ENCODE measurements at regions not wholly inside any gene's neighbourhood (a gene's known extent, or its start where the extent isn't known, plus 50 kb on each side); places are given as distances from the start of the nearest gene placed in this dataset.

DNA sequence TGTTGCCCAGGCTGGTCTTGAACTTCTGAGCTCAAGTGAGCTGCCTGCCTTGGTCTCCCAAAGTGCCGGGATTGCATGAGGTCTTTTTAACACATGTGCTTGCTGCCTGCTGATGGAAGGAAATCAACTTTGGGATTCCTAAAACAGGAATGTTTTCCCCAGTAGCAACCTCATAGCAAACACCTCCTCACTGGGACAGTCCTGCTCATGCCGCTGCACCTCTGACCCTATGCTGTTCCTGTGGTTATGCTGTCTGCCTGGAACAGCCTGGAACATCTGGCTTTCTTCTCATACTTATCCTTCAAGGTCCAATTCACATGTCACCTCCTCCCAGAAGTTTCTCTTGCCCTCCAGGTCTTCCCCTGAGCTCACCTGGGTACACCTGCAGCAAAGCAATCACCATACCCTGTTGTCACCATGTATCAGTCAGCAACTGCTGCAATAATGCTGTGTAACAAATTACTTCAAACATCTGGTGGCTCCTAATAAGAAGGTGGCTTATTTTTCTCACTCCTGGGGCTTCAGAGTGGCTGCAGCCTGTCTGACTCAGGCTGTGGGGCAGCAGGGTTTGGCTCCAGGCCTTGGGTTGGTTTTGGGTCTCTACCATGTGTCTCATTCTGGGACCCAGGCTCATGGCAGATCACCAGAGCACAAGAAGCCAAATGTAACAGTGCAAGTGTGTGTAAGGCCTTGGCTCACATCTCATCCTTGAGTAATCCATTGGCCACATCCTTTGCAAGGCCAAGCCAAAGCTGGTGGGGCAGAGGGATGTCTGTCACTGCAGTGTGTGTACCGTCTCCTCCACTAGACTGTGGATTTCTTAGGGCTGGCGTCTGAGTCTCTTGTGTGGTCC, 59.4 kb upstream of the SORCS2 start:
- Mint-ChIP-seq H3K4me1 (no peaks in the 10 kb centered on the region), H3K27me3 (peaks cover 0 to 3% (median under 1%) of the 10 kb centered on the region in 3 donors), H3K4me3 (no peak overlapping the region), H3K36me3 (no peaks in the 10 kb centered on the region), H3K27ac (peak overlapping the region in 3 of 6 donors; percentile 27 to 44 (median 39)), H3K9me3 (peaks cover 3 to 12% (median 5%) of the 10 kb centered on the region in 7 donors)
- DNase-seq = no peak
- no peak for ATAC-seq (ENCODE audit: low read depth in 2 of 2)

DNA sequence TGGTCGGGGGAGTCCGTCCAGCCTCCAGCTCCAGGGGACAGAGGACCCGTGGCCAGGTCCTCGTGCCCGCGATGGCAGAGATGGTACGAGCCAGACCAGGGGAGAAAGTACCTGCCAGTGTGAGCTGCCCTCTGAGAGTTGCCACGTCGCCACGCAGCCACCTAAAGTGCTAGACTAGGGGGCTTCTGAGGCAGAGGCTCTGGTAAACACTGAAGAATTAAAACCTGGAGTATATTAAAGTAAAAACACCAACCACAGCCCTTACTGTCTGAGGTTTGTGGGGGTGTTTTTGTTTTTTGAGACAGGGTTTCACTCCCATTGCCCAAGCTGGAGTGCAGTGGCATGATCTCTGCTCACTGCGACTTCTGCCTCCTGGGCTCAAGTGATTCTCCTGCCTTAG, 60.1 kb upstream of the SORCS2 start:
- H3K9me3 Mint-ChIP-seq = peaks cover 3 to 12% (median 5%) of the 10 kb centered on the region in 7 donors
- no peaks in the 10 kb centered on the region for H3K4me1 Mint-ChIP-seq
- DNase-seq = no peak
- no peaks in the 10 kb centered on the region for H3K36me3 Mint-ChIP-seq
- peaks cover 0 to 7% (median 3%) of the 10 kb centered on the region in 3 donors for H3K27me3 Mint-ChIP-seq
- no peak overlapping the region for H3K4me3 Mint-ChIP-seq
- ATAC-seq (ENCODE audit: low read depth in 2 of 2) = no peak
- no peak overlapping the region for H3K27ac Mint-ChIP-seq

DNA sequence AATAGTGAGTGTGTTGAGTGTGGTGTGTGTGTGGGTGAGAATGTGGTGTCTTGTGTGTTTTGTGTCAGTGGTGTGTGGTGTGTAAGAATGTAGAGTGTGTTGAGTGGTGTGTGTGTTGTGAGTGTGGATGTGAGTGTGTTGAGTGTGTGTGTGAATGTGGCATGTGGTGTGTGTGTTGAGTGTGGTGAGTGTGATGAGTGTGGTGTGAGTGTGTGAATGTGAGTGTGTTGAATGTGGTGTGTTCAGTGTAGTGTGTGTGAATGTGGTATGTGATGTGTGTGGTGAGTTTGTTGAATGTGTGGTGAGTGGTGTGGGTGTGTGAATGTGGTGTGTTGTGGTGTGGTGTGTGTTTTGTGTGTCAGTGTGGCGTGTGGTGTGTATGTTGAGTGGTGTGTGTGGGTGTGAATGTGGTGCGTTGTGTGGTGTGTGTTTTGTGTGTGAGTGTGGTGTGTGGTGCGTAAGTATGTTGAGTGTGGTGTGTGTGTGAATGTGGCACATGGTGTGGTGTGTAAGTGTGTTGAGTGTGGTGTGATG, 60.8 kb upstream of the SORCS2 start:
- ATAC-seq (ENCODE audit: low read depth in 2 of 2) = no peak
- H3K4me1 Mint-ChIP-seq = no peaks in the 10 kb centered on the region
- H3K9me3 Mint-ChIP-seq = peaks cover 3 to 12% (median 5%) of the 10 kb centered on the region in 7 donors
- H3K27ac Mint-ChIP-seq = no peak overlapping the region
- H3K36me3 Mint-ChIP-seq = no peaks in the 10 kb centered on the region
- no peak overlapping the region for H3K4me3 Mint-ChIP-seq
- DNase-seq = no peak
- H3K27me3 Mint-ChIP-seq = peaks cover 0 to 12% (median 3%) of the 10 kb centered on the region in 3 donors

DNA sequence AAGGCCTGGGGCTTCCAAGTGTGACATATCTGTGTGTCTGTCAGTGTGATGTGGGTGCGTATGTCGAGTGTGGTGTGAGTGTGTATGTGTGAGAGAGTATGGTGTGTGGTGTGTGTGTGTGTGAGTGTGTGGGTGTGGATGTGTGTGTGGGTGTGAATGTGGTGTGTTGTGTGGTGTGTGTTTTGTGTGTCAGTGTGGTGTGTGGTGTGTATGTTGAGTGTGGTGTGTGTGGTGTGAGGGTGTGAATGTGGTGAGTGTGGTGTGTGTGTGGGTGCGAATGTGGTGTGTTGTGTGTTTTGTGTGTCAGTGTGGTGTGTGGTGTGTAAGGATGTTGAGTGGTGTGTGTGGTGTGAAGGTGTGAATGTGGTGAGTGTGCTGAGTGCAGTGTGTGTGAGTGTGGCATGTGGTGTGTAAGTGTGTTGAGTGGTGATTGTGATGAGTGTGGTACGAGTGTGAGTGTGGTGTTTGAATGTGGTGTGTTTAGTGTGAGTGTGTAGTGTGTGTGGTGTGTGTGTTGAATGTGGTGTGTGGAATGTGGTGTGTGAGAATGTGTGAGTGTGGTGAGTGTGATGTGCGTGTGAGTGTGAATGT, 61.6 kb upstream of the SORCS2 start:
- Mint-ChIP-seq H3K9me3 (peaks cover 3 to 12% (median 5%) of the 10 kb centered on the region in 7 donors), H3K27me3 (peaks cover 0 to 12% (median 7%) of the 10 kb centered on the region in 3 donors), H3K36me3 (no peaks in the 10 kb centered on the region), H3K4me3 (no peak overlapping the region), H3K27ac (no peak overlapping the region), H3K4me1 (no peaks in the 10 kb centered on the region)
- no peak for DNase-seq
- ATAC-seq (ENCODE audit: low read depth in 2 of 2) = no peak

DNA sequence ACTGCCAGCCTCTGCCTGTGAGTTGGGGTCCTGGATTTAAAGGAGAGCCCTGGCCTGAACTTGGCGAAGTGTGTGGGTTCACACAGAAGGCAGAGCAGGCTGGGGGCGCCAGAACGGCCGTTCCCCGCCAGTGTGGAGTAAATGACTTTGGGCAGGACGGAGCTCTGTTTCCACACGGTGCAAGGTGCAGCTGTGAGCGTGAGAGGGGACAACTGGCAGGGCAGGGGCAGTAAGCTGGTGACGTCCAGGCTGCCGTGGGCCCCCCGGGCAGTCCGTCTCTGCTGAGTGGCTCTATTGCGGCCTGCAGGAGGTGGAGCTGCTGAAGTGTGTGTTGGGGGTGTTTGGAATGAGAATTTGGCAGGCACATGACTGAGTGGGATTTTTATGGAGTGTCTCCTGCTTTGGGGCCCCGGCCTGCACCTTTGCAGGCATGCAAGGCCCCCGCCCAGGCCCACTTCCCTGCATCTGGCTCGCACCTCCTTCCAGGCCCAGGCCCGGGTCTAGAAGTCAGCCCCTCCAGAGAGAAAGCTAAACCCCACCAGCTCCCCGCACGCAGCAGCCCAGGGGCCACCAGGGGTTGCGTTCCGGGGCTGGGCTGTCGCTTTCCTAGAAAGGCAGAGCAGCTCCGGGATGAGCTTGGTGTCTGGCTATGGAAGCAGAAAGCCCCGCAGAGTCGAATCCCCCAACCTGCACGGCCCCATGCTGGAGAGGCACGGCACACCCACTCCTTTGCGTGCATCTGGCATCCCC, 62.2 kb upstream of the GRPEL1 start:
- no peak overlapping the region for H3K4me3 Mint-ChIP-seq
- H3K27me3 Mint-ChIP-seq = peaks cover 0 to 12% (median 7%) of the 10 kb centered on the region in 3 donors
- peaks cover 3 to 12% (median 5%) of the 10 kb centered on the region in 7 donors for H3K9me3 Mint-ChIP-seq
- DNase-seq = no peak
- ATAC-seq (ENCODE audit: low read depth in 2 of 2) = no peak
- no peak overlapping the region for H3K27ac Mint-ChIP-seq
- no peaks in the 10 kb centered on the region for H3K36me3 Mint-ChIP-seq
- no peaks in the 10 kb centered on the region for H3K4me1 Mint-ChIP-seq

DNA sequence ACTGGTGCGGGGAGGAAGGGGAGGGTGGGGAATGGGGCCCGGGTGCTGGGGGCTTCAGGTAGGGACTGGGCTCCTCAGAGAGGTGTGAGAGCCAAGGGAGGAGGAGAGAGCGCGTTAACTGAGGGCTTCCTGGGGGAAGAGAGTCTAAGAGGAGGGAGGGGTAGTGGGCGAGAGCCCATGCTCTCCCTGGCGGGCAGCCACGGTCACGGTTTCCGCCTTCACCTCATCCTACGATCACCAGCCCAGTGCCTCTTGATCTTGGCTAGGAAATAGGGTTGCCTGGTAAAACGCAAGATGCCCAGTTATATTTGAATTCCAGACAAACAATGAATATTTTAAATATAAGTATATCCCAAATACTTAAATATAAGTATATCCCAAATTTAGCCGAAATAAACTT, 60.8 kb upstream of the GRPEL1 start:
- H3K4me1 Mint-ChIP-seq = no peaks in the 10 kb centered on the region
- DNase-seq (no peak), ATAC-seq (ENCODE audit: low read depth in 2 of 2) (no peak)
- no peak overlapping the region for H3K4me3 Mint-ChIP-seq
- H3K27ac Mint-ChIP-seq = no peak overlapping the region
- H3K36me3 Mint-ChIP-seq = no peaks in the 10 kb centered on the region
- peaks cover 0 to 16% (median 4%) of the 10 kb centered on the region in 3 donors for H3K27me3 Mint-ChIP-seq
- peaks cover 1 to 11% (median 4%) of the 10 kb centered on the region in 7 donors for H3K9me3 Mint-ChIP-seq

DNA sequence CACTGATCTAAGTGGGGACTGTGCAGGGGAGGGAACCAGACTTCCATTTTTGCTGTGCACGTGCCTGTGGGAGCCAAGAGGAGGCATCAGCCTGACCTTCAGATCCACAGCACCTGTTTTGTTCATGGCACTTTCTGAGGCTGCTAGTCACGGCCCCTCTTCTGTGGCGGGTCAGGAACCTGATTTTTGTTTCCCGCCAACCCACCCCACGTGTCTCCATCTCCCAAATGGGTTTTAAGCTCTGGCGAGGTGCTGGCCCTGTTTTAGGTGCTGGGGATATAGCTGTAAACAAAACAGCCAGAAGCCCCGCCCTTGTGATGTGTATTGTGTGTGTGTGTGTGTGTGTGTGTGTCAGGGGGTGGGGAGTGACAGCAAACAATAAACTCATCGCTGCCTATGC, 60.4 kb upstream of the GRPEL1 start:
- ATAC-seq (ENCODE audit: low read depth in 2 of 2) = no peak
- peaks cover 0 to 8% (median 4%) of the 10 kb centered on the region in 7 donors for H3K9me3 Mint-ChIP-seq
- H3K4me1 Mint-ChIP-seq = no peaks in the 10 kb centered on the region
- H3K27ac Mint-ChIP-seq = no peak overlapping the region
- no peaks in the 10 kb centered on the region for H3K36me3 Mint-ChIP-seq
- H3K4me3 Mint-ChIP-seq = no peak overlapping the region
- no peak for DNase-seq
- H3K27me3 Mint-ChIP-seq = peaks cover 0 to 16% (median 4%) of the 10 kb centered on the region in 3 donors

DNA sequence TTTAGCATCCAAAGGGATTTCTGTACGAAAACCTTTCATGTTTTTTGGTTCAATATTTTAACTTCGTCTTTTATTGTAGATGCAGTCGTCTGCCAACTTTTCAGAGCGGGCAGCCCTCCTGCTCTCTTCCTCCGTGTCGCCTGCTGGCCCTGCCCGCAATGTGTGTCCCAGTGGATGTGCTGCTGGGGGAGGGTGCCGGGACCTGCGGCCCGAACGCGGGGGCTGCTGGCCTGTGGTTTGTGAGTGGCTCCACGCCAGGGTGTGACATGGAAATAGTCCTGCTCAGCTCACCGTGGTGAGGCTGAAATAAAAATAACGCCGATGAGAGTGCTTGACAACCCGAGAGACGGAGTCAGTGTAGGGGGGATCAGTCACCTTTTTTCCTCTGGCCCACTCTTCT, 59.7 kb upstream of the GRPEL1 start:
- Mint-ChIP-seq H3K27ac (no peak overlapping the region), H3K27me3 (peaks cover under 1 to 16% (median 4%) of the 10 kb centered on the region in 3 donors), H3K36me3 (no peaks in the 10 kb centered on the region), H3K4me3 (no peak overlapping the region), H3K9me3 (peaks cover 0 to 3% (median under 1%) of the 10 kb centered on the region in 7 donors), H3K4me1 (no peaks in the 10 kb centered on the region)
- ATAC-seq (ENCODE audit: low read depth in 2 of 2) (no peak), DNase-seq (no peak)

DNA sequence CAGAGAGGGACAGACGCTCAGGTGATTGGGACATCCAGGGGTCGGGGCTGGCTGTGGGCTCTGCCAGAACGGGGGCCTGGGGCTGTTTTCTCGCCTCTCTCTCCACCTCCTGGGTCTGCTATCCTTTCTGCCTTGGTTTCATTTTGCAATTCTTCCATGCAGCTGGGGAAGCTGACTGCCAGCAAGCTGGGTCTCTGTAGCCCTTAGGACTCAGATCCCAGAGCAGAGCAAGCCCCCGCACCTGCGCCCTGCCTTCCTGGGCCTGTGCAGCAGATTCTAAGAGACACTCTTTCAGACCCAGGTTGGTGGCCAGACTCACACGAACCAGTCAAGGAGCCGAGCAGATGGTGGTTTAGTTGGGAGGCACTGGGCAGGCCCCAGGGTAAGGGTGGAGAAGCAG, 59.1 kb upstream of the GRPEL1 start:
- no peaks in the 10 kb centered on the region for H3K36me3 Mint-ChIP-seq
- no peaks in the 10 kb centered on the region for H3K4me1 Mint-ChIP-seq
- no peak for DNase-seq
- H3K4me3 Mint-ChIP-seq = no peak overlapping the region
- H3K27ac Mint-ChIP-seq = peak overlapping the region in 1 of 6 donors; percentile 44
- peaks cover 0 to 3% (median 0%) of the 10 kb centered on the region in 7 donors for H3K9me3 Mint-ChIP-seq
- H3K27me3 Mint-ChIP-seq = peaks cover 4 to 16% (median 6%) of the 10 kb centered on the region in 3 donors
- no peak for ATAC-seq (ENCODE audit: low read depth in 2 of 2)

DNA sequence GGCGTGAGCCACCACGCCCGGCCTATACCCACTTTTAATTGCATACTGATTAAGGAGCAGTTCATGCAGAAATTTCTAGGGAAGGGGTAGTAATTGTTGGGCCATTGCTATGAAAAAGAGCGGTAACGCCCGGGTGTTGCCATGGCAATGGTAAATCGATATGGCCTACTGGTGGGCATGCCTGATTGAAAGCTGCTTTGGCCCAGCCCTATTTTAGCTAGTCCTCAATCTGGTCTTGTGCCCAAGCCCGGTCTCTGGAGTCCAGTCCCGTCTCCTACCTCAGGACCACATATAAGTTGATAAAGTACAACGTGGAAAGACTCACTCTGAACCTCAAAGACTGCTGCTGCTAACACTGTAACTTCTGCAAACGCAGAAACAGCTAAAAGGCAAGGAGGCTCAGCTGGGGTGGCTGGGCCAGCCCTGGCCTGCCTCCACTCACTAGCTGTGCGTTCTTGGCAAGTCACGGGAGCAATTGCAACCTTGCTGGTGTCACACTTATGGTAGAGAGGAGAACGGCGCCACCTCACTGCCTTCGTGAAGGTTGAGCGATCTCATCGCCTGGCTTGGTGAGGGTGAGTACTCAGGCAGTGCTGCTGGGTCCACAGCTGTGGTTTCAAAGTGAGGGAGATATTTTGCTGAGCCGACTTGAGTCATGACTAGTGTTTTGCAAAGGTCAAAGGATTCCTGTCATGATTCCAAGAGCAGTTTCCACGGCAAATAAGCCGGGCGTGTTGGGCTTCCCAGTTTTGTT, 57.0 kb upstream of the GRPEL1 start:
- peaks cover 0 to 4% (median 0%) of the 10 kb centered on the region in 7 donors for H3K9me3 Mint-ChIP-seq
- no peak overlapping the region for H3K27ac Mint-ChIP-seq
- no peaks in the 10 kb centered on the region for H3K36me3 Mint-ChIP-seq
- no peak overlapping the region for H3K4me3 Mint-ChIP-seq
- peaks cover 4 to 16% (median 6%) of the 10 kb centered on the region in 3 donors for H3K27me3 Mint-ChIP-seq
- no peak for DNase-seq
- ATAC-seq (ENCODE audit: low read depth in 2 of 2) = no peak
- H3K4me1 Mint-ChIP-seq = no peaks in the 10 kb centered on the region

DNA sequence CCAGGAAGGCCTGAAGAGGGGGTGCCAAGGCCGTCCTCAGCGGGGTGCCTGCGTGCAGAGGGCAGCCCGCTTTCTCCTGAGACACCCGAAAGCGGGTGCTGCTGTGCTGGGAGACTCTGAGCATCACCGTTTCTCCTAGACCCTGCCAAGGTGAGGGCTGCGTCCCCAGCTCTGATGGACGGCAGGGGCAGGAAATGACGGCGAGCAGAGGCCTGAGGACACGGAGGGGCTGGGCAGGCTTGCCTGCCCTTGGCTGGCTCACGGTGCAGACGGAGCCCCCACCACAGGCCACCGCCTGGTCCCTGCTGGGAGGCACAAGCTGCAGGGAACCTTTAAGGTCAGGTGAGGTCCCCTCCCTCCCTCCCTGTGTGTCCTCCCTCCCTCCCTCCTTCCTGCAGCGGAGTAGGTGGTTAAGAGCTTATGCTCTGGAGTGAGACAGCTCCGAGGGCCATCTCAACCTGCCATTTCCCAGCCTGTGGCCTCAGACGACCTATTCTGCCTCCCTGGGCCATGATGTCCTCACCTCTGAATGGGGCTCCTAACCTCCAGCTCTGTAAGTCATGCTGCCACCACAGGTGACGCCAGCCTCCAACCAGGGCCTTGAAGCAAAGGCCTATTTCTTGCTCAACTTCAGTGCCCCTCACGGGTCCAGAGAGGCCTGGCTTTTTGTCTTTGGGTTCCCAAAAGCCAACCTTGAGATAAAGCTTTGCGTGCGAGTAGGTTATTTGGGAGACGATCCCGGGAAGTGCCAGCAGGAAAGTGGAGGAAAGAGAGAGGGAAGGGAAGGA, 54.2 kb upstream of the GRPEL1 start:
- H3K27me3 Mint-ChIP-seq = peaks cover 18 to 29% (median 29%) of the 10 kb centered on the region in 3 donors
- H3K4me1 Mint-ChIP-seq = no peaks in the 10 kb centered on the region
- H3K9me3 Mint-ChIP-seq = peaks cover 0 to 11% (median 7%) of the 10 kb centered on the region in 7 donors
- no peak for DNase-seq
- ATAC-seq (ENCODE audit: low read depth in 2 of 2) = no peak
- H3K27ac Mint-ChIP-seq = peak overlapping the region in 1 of 6 donors; percentile 59
- H3K36me3 Mint-ChIP-seq = peaks cover 0 to 17% of the 10 kb centered on the region in 2 donors
- peak overlapping the region in 1 of 8 donors; percentile 53 for H3K4me3 Mint-ChIP-seq

DNA sequence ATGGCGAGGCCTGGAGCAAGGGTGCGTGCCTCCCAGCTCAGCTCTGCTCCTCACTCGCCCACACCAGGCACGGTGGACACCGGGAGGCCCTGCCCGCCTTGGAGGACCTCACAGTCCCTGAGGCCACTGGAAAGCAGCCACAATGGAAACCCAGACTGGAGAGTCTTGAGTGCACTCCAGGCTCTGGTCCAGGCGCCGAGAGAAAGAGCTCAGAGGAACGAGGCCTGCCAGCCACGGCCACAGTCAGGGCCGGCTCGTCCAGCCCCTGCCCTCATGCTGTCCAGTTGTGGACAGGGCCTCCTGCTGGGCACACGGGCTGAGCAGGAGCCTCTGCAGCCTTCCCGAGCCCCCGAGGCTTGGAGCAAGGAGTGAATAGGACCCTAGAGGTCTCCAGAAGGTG, 53.3 kb upstream of the GRPEL1 start:
- peaks cover 0 to 11% (median 6%) of the 10 kb centered on the region in 7 donors for H3K9me3 Mint-ChIP-seq
- H3K4me3 Mint-ChIP-seq = no peak overlapping the region
- H3K27me3 Mint-ChIP-seq = peaks cover 14 to 29% (median 26%) of the 10 kb centered on the region in 3 donors
- H3K4me1 Mint-ChIP-seq = no peaks in the 10 kb centered on the region
- peaks cover 0 to 17% of the 10 kb centered on the region in 2 donors for H3K36me3 Mint-ChIP-seq
- no peak for ATAC-seq (ENCODE audit: low read depth in 2 of 2)
- H3K27ac Mint-ChIP-seq = no peak overlapping the region
- DNase-seq = no peak
